ENCODE measurements at regions not wholly inside any gene's neighbourhood (a gene's known extent, or its start where the extent isn't known, plus 50 kb on each side); places are given as distances from the start of the nearest gene placed in this dataset.

DNA sequence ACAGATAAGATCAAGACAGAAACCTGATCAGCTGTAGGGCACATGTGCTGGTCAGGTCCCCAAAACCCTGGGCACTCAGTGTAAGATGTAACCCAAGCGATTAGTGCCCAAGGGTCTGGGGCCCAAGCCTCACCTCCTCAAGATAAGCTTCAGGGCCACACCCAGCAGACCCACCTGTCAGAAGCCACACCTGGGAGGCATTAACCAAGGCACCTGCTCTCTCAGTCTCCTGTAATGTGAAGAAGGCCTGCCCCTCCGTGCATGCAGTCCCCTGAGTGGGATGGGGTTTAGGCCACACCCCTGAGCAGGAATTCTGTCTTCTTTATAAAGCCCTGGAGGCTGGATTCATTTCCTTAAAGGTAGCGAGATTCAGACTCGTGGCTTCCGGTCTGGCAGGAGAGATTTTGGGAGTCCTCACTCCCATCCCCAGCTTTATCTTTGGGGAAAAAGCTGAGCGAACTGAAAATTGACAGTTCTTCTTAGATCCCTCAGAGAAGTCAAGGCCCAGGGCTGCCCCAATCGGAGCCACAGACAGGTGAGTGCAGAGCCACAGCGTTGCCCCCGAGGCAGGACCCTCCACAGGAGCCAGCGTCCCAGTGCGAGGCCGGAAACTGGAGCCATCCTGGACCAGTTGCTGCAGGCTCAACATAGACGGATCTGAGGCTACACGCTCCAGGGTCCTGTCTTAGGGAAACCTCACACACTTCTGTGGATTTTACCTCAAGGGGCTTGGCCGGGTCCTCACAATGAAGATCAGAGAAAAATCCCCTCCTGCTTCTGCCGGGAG lies 357.6 kb upstream of the IRX4 start:
- no peak for TF ChIP-seq RNF2 (IDR thresholded peaks at IDR 0.05; ENCODE audit: borderline replicate concordance, low read depth, low read length, missing control alignments, poor library complexity, severe bottlenecking)
- TF ChIP-seq POLR2AphosphoS5 (IDR thresholded peaks at IDR 0.05; ENCODE audit: low read depth, low read length): no peak
- no peak for TF ChIP-seq ATF2 (IDR thresholded peaks at IDR 0.05; ENCODE audit: low read length)
- TF ChIP-seq JUN (IDR thresholded peaks at IDR 0.05; ENCODE audit: low read depth, low read length): no peak
- no peak for TF ChIP-seq YY1 (IDR thresholded peaks at IDR 0.05; ENCODE audit: low read depth, low read length)
- TF ChIP-seq HDAC2 (IDR thresholded peaks at IDR 0.05; ENCODE audit: borderline replicate concordance in 1 of 2, low read depth in 2 of 2, low read length in 2 of 2): no peak
- TF ChIP-seq, protein P1, sequence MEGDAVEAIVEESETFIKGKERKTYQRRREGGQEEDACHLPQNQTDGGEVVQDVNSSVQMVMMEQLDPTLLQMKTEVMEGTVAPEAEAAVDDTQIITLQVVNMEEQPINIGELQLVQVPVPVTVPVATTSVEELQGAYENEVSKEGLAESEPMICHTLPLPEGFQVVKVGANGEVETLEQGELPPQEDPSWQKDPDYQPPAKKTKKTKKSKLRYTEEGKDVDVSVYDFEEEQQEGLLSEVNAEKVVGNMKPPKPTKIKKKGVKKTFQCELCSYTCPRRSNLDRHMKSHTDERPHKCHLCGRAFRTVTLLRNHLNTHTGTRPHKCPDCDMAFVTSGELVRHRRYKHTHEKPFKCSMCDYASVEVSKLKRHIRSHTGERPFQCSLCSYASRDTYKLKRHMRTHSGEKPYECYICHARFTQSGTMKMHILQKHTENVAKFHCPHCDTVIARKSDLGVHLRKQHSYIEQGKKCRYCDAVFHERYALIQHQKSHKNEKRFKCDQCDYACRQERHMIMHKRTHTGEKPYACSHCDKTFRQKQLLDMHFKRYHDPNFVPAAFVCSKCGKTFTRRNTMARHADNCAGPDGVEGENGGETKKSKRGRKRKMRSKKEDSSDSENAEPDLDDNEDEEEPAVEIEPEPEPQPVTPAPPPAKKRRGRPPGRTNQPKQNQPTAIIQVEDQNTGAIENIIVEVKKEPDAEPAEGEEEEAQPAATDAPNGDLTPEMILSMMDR (IDR thresholded peaks at IDR 0.05; ENCODE audit: control extremely low read depth in 1 of 3, insufficient read depth in 1 of 3, low read depth in 1 of 3, low read length in 3 of 3): no peak
- TF ChIP-seq SRF (IDR thresholded peaks at IDR 0.05; ENCODE audit: low read depth, low read length): no peak
- TF ChIP-seq NANOG (IDR thresholded peaks at IDR 0.05; ENCODE audit: insufficient read depth, low read depth, low read length, poor library complexity, severe bottlenecking): no peak
- no peak for TF ChIP-seq EZH2 (IDR thresholded peaks at IDR 0.05; ENCODE audit: low read depth, low read length, severe bottlenecking)
- no peak for TF ChIP-seq GTF2F1 (IDR thresholded peaks at IDR 0.05; ENCODE audit: borderline replicate concordance, low read depth, low read length)
- TF ChIP-seq BACH1 (IDR thresholded peaks at IDR 0.05; ENCODE audit: low read length): no peak
- TF ChIP-seq CHD2 (IDR thresholded peaks at IDR 0.05; ENCODE audit: low read length): no peak
- TF ChIP-seq KDM1A (IDR thresholded peaks at IDR 0.05; ENCODE audit: borderline replicate concordance, low read length): no peak

Measured in H1 (cell line).